ENCODE measurements at regions not wholly inside any gene's neighbourhood (a gene's known extent, or its start where the extent isn't known, plus 50 kb on each side); places are given as distances from the start of the nearest gene placed in this dataset.

GRCh38 chr7:42351316-42351935 is 114.4 kb upstream of the GLI3 start:
- H3K4me3 Mint-ChIP-seq = no peak overlapping the region
- TF ChIP-seq CTCF (IDR thresholded peaks at IDR 0.05) = no peak
- H3K27ac Mint-ChIP-seq = no peak overlapping the region
- no peaks in the 10 kb centered on the region for H3K36me3 Mint-ChIP-seq (ENCODE audit: low read depth)
- H3K9me3 Mint-ChIP-seq = no peaks in the 10 kb centered on the region
- peaks cover 26% of the 10 kb centered on the region for H3K4me1 Mint-ChIP-seq
- no peak for DNase-seq
- H3K27me3 Mint-ChIP-seq (ENCODE audit: low read depth, poor library complexity) = no peaks in the 10 kb centered on the region

GRCh38 chr7:42350801-42351200 is 113.8 kb upstream of the GLI3 start:
- Mint-ChIP-seq H3K4me3 (no peak overlapping the region), H3K27me3 (ENCODE audit: low read depth, poor library complexity) (no peaks in the 10 kb centered on the region), H3K27ac (no peak overlapping the region), H3K4me1 (peaks cover 28% of the 10 kb centered on the region), H3K36me3 (ENCODE audit: low read depth) (no peaks in the 10 kb centered on the region), H3K9me3 (no peaks in the 10 kb centered on the region)
- no peak for DNase-seq
- TF ChIP-seq CTCF (IDR thresholded peaks at IDR 0.05) = no peak

GRCh38 chr7:42348631-42349030 is 111.6 kb upstream of the GLI3 start:
- no peaks in the 10 kb centered on the region for H3K27me3 Mint-ChIP-seq (ENCODE audit: low read depth, poor library complexity)
- H3K27ac Mint-ChIP-seq = no peak overlapping the region
- H3K9me3 Mint-ChIP-seq = no peaks in the 10 kb centered on the region
- no peaks in the 10 kb centered on the region for H3K36me3 Mint-ChIP-seq (ENCODE audit: low read depth)
- DNase-seq = no peak
- no peak overlapping the region for H3K4me3 Mint-ChIP-seq
- no peak for TF ChIP-seq CTCF (IDR thresholded peaks at IDR 0.05)
- H3K4me1 Mint-ChIP-seq = peaks cover 46% of the 10 kb centered on the region

- Mint-ChIP-seq H3K27ac (no peak overlapping the region), H3K36me3 (ENCODE audit: low read depth) (no peaks in the 10 kb centered on the region), H3K4me3 (no peak overlapping the region), H3K27me3 (ENCODE audit: low read depth, poor library complexity) (no peaks in the 10 kb centered on the region), H3K9me3 (no peaks in the 10 kb centered on the region), H3K4me1 (peaks cover 52% of the 10 kb centered on the region)
- DNase-seq = no peak
- no peak for TF ChIP-seq CTCF (IDR thresholded peaks at IDR 0.05)
These were observed 111.1 kb upstream of the GLI3 start for GRCh38 chr7:42348071-42348470.

GRCh38 chr7:42347616-42348015 is 110.6 kb upstream of the GLI3 start:
- H3K9me3 Mint-ChIP-seq = no peaks in the 10 kb centered on the region
- H3K27ac Mint-ChIP-seq = peak overlapping the region; percentile 81
- no peaks in the 10 kb centered on the region for H3K27me3 Mint-ChIP-seq (ENCODE audit: low read depth, poor library complexity)
- H3K36me3 Mint-ChIP-seq (ENCODE audit: low read depth) = no peaks in the 10 kb centered on the region
- H3K4me3 Mint-ChIP-seq = no peak overlapping the region
- H3K4me1 Mint-ChIP-seq = peaks cover 56% of the 10 kb centered on the region
- no peak for DNase-seq
- no peak for TF ChIP-seq CTCF (IDR thresholded peaks at IDR 0.05)

Measured in nephron progenitor cell (in vitro differentiated cells).